NAMALWA (cell line): ENCODE measurements at regions not wholly inside any gene's neighbourhood (a gene's known extent, or its start where the extent isn't known, plus 50 kb on each side); places are given as distances from the start of the nearest gene placed in this dataset.
"Not testable (repeated sequence)": the region's sequence is repeated elsewhere in the genome, so short reads cannot be mapped to it uniquely, and the experiment has no call there.

Experiments
- DNase-seq: peaks from one replicate; pipeline ENCODE4 v3.0.0-alpha.2; 2015; ENCODE audit warnings: low spot score

DNA sequence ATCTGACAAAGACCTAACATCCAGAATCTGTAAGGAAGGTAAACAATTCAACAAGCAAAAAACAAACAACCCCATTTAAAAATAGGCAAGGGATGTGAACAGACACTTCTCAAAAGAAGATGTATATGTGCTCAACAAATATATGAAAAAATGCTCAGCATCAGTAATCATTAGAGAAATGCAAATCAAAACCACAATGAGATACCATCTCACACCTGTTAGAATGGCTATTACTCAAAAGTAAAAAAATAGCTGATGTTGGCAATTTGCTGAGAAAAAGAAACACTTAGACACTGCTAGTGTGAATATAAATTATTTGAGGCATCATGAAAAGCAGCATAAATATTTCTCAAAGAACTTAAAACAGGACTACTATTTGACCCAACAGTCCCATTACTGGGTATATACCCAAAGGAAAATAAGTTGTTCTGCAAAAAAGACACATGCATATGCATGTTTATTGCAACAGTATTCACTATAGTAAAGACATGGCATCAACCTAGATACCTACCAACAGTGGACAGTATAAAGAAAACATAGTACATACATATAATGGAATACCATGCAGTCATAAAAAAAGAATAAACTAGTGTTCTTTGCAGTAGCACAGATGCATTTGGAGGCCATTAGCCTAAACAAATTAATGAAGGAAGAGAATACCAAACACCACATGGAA is 980.1 kb downstream of the KCNMA1 start:
- no peak for DNase-seq

DNA sequence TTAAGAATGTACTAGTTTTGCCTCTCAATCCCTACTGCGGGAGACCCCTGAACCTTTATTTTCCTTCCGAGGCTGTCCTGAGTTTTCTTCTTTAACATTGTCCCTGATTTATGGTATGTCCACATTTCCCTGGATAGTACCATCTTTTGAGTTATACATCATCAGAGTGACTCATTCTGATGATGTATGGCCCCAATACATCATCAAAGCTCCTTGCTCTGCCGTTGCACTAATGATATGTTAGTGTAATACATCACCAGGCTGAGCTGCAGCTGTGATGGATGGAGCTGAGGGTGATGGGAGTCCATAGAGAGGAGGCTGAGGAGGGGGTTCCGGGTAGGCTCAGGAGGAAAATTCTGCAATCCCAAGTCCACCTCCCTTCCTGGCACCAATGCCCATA is 986.5 kb downstream of the KCNMA1 start:
- DNase-seq: no peak

DNA sequence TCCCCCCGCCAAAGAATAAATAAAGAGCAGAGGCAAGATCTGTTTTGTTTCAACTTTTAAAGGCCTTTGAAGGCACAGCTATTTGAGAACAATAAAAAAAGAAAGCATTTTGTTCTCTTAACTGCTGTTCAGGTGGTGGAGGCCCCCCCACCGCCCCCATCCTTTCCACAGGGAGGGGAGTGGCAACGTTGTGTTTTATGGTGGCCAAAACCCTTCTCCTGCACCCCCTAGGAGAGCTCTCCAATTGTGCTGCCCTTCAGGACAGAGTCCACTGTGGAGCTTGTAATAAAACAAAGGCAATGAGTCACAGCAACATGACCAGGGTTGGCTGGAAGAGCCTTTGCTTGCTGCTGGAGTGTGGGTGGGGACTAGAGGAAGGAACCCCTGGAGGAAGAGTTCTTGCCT is 987.9 kb downstream of the KCNMA1 start:
- no peak for DNase-seq

DNA sequence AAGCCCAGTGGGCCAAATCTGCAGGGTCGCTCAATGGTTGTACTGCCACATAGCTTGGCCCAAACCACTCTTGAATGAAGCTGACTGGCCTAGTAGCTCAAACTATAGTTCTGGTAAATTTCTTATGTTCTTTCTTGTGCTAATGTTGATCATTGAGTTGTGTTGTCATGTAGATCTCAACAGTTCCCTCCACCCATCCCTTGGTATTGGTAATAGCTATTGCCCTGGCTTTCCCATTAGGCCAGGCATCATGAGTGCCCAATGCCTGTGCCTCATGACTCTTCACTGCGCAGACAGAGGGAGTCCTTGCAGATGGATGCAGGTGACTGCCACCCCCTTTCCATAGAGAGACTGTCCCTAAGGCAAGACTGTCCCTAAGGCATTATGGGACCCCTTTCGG is 988.4 kb downstream of the KCNMA1 start:
- DNase-seq: no peak

DNA sequence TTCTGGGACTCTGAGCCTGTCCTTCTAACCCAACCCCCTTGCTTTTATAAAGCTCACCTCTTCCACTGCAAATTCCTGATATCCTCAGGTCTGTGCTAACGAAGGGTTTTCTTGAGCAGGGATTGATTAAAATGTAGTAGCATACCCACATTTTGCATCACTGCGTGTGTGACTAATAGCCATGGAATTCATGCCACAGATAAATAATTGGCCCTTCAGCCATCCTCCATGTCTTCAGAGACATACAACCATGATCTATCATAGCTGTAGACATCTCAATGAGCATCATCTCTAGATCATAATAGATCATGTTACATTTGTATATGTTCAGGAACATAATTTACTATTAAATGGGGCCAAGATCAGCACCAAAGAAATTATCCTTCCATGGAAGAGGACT is 990.3 kb downstream of the KCNMA1 start:
- no peak for DNase-seq

DNA sequence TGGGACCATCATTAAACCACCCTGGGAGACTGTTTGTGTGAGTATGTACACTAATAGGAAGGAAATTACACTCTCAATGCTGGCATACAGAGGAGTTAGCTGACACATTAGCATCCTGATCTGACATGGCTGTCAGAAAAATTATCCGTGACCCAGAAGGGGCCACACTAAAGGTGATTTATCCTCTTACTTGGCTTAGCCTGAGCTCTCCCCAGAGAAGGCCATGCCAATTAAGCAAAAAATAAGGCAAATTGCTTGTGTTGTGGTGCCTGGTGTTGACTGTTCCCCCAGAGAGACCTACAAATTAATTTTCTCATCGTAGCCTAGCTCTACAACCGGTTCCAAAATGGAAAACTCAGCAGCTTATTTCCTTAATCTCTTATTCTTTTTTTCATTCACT is 992.3 kb downstream of the KCNMA1 start:
- DNase-seq: no peak

DNA sequence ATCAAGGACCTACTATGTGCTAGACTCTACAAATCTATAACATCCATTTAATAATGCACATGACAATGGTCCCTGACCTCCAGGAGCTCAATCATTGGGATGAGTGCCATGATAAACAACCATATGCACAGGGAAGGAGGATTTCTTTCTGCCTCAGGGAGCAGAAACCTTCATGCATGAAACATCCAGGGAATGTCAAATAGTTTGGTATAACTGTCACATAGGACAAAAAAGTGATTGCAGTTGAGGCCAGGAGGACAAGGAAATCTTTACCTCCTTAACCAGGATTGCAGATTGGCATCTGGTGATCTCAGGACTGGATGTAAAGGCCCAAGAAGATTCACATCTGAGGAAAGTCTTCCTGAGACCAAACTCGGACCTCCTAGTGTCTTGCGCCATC is 993.1 kb downstream of the KCNMA1 start:
- no peak for DNase-seq

DNA sequence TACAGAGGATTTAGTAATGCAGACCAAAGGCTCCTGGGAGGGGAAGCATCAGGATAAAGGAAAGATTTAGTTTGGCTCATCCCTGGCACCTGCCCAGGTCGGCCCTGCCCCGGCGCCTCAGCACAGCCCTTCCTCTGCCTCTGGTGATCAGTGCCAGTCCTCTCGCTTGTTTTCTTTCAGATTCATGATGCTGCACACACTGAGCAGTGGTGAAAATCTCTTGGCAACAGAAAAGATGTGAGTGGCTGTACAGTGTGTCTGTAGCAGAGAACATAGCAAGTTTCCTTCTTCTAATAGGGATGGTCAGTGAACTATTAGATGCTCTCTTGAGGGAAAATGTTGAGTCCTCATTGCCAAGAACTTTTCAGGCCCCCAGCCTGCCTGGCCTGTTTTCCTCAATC is 994.1 kb downstream of the KCNMA1 start:
- no peak for DNase-seq

DNA sequence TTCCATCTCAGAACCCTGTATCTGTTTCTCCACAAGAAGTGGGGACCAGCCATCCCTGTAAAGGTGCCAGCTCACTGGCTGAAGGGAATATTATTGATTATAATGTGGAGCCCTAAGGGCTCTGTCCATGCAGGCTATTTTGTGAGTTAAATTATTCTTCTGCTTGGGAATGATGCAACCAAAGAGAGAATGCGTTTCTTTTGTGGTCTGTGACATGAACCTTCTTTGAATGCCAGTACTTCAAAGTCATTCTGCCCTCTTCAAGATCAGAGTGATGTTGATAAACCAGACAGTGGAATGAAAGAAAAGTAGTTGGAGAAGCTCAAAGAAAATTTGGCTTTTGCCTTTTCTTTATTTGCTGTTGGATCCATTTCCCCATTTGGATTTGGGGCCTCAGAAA is 995.2 kb downstream of the KCNMA1 start:
- no peak for DNase-seq

DNA sequence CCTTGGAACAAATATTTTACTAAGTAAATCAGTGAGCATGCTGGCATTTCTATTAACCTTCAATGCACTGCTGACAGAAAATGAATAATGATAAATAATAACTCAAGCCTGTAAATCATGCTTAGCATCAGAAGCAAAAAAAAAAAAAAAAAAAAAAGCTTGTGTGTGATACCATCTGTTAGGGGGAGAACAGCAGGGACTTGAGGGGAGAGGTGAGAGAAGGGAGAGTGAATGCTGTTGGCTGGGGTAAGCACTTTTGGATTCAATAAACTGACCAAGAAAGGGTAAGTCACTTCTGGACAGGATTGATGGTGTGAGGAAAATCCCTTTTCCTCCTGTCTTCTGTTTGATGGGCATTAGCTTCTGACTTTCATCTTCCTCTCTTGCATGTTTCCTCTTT is 996.4 kb downstream of the KCNMA1 start:
- DNase-seq: no peak

DNA sequence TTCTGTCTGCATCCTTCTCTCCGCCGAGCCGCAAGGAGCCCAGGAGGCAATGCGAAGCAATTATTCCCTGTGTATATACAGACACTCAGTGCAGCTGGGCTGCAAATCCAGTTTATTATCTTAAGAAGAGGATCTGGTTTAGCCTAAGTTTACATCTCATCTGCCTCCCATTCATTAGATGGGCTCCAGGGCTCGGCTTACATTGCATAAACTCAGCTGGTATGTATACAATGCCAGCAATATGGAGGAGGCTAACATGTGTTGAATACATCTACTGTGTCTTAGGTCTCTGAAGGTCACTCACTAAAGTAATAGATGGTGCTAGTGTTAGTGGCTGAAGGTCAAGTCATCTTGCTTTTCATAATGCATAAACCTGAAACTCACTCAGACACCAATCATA is 996.8 kb downstream of the KCNMA1 start:
- no peak for DNase-seq

DNA sequence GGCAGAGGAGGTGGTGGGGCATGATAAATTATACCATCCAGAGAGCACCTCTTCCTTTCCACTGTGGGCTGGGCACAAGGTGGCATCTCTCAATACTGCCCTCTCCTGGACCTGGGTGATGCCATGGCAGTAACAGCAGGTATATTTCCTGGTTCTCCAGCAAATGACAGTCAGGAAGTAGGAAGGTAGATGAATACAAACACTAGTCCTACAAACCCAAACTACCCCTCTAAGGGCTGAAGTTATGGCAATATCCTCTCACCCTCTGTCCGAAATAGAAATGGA is 1004.9 kb downstream of the KCNMA1 start:
- peak; percentile 3 for DNase-seq

DNA sequence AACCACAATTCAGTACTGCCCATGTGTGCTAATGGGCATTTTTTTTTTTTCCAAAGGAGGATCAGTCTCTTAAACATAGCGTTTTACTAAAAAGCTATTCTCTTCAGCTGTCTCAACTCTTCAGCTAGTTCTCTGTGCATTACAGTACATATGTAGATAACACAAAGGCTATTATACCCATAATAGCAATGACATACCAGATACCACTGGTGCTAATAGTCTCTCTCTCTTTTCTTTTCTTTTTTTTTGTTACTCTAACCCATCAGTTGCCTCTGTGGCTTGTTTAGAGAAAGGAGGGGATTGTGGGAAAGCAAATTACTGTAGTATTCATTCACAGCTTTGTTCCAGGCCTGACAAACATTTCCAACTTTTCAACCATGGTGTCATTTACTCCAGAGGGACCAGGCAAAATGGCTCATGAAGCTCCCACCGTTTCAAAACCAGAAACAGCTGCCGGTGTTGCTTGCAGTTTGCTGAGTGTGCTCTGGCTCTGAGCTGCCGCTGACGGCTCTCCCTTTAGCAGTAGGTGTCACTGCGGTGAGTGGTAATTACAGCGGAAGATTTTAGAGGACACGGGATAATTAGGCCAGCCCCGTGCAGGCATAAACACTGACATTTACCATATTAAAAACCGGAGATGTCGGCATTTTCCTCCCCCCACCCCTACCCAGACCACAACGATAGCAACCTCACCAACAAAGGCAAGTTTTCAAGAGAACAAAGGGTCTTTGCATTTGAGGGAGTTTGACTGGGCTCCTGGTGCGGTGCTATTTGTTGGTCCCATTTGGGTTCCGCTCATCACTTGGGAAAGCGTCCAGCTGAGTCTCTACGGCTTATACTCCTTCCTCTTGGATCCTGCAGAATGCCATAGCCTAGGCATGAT is 1005.5 kb downstream of the KCNMA1 start:
- no peak for DNase-seq

DNA sequence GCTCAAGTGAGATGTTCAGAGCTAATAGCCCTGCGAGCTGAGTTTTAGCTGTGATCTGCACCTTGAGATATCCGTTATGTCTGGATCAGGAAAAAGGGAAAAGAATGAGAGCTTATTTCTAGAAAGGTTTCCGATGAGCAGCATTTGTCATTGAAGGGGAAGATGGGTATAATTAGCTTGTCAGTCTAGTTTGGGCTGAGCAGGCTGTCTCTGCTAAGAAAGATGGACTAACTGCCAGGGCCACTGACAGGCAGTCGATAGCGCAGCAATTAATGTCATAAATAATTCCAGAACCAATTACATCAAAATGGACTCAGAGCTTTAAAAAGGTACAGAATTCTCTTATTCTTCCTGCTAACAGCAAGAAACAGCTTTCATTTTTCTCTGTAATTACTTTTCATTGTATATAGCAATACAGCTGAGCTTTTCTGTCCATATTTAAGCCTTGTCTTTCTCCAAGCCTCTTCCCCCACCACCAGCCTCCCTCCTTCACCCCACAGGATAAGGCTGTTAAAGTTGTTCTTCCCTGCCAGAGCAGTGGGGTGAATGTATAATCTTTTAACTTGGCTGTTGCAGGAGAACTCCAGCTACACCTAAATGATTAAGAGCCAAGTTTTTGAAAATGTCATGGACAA is 1006.5 kb downstream of the KCNMA1 start:
- DNase-seq: no peak

DNA sequence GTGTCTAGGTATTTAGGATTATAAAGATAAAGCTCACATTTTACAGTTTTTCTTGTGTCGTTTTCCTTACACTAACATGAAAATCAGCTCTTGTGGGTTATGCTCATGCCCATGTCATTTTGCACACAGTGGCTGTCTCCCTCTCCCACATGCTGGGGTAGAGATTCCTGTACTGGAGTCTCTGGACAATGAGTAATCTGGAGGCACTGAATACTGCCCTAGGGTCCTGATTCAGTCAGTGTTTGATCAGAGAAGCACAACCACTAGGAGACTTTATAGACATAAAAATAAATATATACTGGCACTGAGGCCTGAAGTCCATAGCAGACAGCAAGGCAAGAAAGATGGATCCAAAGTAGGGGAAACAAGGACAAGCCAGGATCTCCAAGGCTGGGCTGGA is 1008.8 kb downstream of the KCNMA1 start:
- no peak for DNase-seq

DNA sequence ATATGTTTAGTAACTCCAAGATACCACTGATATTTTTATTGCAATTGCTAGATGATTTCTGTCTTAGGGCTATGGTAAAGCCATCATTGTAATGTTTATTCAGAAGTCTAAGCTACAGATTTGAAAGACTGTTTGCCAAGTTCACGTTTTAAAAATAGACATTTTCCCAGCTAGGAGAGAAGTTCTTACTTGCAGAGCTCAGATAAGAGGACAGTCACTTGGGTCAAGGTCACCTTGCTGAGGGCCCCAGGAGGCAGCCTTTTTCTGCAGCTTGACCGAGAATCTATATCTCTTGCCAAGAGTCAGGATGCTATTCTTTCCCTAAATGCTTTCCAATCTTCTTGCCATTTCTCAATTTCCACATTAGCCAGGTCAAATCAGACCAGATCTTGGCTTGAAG is 1011.2 kb downstream of the KCNMA1 start:
- no peak for DNase-seq

DNA sequence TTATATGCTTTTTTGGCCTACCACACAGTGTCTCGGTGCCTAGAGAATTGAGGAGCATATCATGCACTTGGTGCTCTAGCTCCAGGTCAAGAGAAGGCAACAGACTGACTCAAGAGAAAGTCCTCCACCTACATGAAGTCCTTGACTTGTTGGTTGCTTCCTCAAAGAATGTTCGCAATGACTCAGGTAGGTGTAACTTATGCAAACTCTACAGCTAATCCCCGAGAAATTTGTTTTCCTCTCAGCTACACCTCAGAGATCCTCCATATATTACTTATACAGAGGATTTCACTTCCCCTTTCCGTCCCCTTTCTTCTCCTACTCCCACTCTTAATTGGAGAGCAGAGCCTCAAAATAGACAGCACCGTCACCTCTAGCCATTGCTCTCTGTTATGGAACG is 1013.1 kb downstream of the KCNMA1 start:
- DNase-seq: no peak

DNA sequence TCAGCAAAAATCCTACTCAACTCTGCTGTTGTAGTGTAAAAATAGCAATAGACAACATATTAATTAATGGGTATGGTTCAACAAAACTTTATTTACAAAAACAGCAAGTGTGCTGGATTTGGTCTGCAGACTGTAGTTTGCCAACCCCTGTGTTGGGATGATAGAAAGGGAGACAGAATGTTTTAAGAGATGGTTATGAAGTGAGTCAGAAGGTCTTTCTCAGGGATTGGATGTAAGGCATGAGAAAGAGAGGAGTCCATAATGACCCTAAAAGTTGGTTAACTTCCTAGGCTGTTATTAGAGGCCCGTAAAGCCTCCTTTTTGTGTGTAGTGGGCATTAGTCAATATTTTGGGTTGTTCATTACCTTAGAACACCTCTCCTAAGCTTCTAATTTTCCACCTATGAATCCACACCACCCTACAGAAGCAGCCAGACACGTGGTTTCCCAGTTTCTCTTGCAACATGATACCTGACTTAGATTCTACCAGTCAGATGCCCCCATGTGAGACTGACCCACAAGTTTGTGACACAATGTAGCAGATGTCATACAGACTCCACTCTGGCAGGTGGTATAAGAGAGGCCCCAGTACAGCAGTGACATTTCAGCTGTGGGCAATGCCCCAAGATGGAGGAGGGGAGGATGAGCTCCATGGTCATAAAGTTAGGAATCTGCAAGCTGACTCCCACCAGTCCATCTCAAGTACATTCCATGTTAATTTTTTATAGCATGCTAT is 1015.6 kb downstream of the KCNMA1 start:
- DNase-seq: no peak

DNA sequence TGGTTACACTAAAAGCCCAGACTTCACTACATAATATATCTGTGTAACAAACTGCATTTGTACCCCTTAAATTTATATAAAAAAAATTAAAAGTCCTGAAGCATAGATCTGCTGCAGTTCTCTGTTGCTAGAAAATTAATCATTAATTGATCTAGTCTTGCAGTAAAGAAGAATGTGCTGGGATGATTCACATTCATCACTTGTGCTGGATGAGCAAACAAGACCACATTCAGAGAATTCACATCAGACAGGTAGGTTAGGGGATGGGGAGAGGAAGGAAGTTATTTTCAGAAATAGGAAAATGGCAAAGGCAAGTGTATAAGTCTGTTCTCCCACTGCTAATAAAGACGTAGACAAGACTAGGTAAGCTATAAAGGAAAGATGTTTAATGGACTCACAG is 1019.0 kb downstream of the KCNMA1 start:
- DNase-seq: no peak

DNA sequence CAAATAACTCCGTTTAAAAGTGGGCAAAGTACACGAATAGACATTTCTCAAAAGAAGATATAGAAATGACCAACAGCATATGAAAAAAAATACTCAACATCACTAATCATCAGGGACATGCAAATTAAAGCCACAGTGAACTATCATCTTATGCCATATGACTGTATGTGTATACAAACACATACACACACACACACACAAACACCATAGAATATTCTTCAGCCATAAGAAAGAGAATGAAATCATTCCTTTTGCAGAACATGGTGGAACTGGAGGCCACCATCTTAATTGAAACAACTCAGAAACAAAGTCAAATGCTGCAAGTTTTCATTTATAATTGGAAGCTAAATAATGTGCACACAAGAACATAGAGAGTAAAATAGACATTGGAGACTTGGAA is 1019.4 kb downstream of the KCNMA1 start:
- no peak for DNase-seq

DNA sequence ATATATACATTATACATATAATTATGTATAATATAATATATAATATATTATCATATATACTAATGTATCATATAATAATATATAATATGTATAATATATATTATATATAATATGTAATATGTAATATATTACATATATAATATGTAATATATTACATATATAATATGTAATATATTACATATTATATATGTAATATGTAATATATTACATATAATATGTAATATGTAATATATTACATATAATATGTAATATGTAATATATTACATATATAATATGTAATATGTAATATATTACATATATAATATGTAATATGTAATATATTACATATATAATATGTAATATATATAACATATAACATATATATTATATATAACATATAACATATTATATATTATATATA is 1020.9 kb downstream of the KCNMA1 start:
- not testable (repeated sequence) for DNase-seq

DNA sequence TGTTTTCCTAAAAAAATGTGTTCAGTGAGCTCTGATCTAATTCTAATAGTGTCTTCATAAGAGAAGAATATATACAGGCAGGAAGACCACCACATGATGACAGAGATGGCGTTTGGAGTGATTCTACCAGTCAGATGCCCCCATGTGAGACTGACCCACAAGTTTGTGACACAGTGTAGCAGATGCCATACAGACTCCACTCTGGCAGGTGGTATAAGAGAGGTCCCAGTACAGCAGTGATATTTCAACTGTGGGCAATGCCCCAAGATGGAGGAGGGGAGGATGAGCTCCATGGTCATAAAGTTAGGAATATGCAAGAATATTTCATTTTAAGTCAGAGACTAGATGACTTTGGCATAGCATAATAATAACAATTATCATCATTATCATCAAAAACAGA is 1022.6 kb downstream of the KCNMA1 start:
- no peak for DNase-seq
